Mucosa of descending colon (tissue), 3 donors: ENCODE measurements at regions not wholly inside any gene's neighbourhood (a gene's known extent, or its start where the extent isn't known, plus 50 kb on each side); places are given as distances from the start of the nearest gene placed in this dataset.

Experiments
- ATAC-seq: fragments of 200-7000 bp; cut with Tn5 transposase; one replicate; pipeline ENCODE4 v1.9.1; 2020; ENCODE audit warnings: mild to moderate bottlenecking, moderate library complexity
- DNase-seq, 3 donors: peaks; one replicate each; pipeline ENCODE4 v3.0.0-alpha.2; 2020
- H3K36me3 ChIP-seq: fragments of 200-600 bp; one replicate; pipeline ENCODE4 v1.8.0; 2021; ENCODE audit warnings: low read depth, mild to moderate bottlenecking
- H3K4me1 ChIP-seq: fragments of 200-600 bp; one replicate; pipeline ENCODE4 v1.8.0; 2021; ENCODE audit warnings: low read depth, mild to moderate bottlenecking
- H3K4me3 ChIP-seq: fragments of 200-600 bp; one replicate; pipeline ENCODE4 v1.8.0; 2021; ENCODE audit warnings: mild to moderate bottlenecking
- H3K9me3 ChIP-seq: fragments of 200-600 bp; one replicate; pipeline ENCODE4 v1.8.0; 2021; ENCODE audit warnings: mild to moderate bottlenecking
- intact Hi-C, 2 donors: fragments of 100-400 bp; cut with DNase I in 1 of 2; cut with micrococcal nuclease in 1 of 2; formaldehyde crosslinking; loops; one replicate each; pipeline versions ENCODE4 v1.11.0 to v1.11.1; 2022; cut with DNase I, micrococcal nuclease
- TF ChIP-seq, protein P1 (sequence below): fragments of 200-600 bp; IDR thresholded peaks from one replicate; pipeline ENCODE4 v1.8.0; 2022; ENCODE audit warnings: antibody characterized with exemption, mild to moderate bottlenecking
- donor health status: DM: no; HTN: no; CAD: no; lungs with moderate emphysema.
- donor health status: DM: no; HTN: no; CAD: no.
- donor health status: DM: no; HTN: yes; CAD: no.

GRCh38 chr2:37795938-37796337, 124.5 kb upstream of the CDC42EP3 start:
- Histone ChIP-seq H3K9me3 (no peaks in the 10 kb centered on the region), H3K4me1 (no peaks in the 10 kb centered on the region), H3K36me3 (no peaks in the 10 kb centered on the region), H3K4me3 (no peak overlapping the region)
- no peak for DNase-seq
- TF ChIP-seq, protein P1, sequence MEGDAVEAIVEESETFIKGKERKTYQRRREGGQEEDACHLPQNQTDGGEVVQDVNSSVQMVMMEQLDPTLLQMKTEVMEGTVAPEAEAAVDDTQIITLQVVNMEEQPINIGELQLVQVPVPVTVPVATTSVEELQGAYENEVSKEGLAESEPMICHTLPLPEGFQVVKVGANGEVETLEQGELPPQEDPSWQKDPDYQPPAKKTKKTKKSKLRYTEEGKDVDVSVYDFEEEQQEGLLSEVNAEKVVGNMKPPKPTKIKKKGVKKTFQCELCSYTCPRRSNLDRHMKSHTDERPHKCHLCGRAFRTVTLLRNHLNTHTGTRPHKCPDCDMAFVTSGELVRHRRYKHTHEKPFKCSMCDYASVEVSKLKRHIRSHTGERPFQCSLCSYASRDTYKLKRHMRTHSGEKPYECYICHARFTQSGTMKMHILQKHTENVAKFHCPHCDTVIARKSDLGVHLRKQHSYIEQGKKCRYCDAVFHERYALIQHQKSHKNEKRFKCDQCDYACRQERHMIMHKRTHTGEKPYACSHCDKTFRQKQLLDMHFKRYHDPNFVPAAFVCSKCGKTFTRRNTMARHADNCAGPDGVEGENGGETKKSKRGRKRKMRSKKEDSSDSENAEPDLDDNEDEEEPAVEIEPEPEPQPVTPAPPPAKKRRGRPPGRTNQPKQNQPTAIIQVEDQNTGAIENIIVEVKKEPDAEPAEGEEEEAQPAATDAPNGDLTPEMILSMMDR = no peak
- ATAC-seq = peak; percentile 47
- intact Hi-C loops = no loop called here

DNA sequence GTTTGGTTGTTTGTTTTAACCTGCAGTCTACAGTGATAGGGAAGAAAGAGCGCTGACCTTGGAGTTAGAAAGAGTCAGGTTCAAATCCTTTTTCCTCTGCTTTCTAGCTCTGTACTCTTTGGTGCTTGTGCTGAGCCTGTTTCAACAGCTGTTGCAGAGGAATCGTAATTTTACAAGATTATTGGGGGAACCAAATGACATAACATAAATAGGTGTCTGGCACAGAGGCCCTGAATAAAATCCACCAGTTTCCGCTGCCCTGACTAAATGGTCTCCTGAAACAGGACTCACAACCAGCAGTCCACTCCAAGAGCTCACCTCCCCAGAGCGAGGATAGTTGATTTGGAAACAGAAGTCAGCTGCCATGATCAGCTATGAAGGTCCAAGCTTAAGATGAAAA, 125.0 kb upstream of the CDC42EP3 start:
- intact Hi-C loops = no loop called here
- no peaks in the 10 kb centered on the region for H3K4me1 ChIP-seq
- no peaks in the 10 kb centered on the region for H3K36me3 ChIP-seq
- H3K9me3 ChIP-seq = no peaks in the 10 kb centered on the region
- TF ChIP-seq, protein P1 = no peak
- H3K4me3 ChIP-seq = no peak overlapping the region
- ATAC-seq (no peak), DNase-seq (no peak)

DNA sequence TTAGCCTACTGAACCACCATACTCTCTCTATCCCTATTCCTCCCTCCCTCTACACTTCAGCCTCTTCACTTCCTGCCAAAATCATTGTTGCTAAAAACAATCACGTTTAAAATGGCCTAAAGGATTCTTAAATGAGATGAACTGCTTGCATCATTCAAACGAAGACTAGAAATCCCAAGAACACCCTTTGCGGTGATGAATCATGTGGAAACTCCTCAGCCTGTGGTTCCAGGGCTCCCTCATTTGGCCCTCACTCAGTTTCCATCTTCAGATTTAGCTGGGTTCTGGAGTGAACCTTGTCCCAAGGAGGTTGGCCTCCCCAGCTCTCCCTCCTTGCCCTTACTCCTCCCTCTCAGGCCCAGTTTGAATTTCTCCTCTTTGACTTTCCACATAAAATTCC, 125.6 kb upstream of the CDC42EP3 start:
- H3K4me1 ChIP-seq = no peaks in the 10 kb centered on the region
- peak; percentile 26 for ATAC-seq

DNA sequence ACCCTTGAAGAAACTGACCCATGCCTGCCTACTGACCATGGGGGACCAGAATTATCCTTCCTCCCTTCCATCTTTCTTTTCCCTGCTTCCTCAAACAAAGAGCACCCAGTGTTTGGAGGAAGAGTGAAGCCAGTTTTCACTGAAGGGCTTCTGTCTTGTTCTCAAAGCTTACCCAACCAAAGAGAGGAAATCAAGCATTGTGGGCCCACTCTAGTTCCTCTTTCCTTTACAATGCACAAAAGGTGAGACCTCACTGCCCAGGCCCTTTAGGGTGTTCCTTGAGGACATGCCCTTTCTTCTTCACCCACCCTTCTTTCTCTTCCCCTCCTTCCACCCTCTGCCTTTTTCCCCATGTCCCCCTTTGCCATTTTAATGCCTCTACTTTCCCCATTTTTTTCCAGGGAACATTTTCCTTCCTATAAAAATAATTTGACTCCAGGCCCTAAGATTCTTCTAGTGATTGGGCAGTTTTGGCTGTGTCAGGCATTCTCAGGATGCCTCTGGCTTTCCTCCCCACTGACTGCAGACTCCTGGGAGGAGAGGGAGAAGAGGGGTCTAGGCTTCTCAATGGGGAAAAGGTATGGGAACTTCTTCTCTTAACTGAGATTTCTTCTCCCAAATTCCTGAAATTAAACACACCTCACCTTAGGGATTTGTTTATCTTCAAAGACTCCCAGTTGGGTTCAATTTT, 126.6 kb upstream of the RMDN2 start:
- H3K4me3 ChIP-seq = no peak overlapping the region
- intact Hi-C loops = no loop called here
- ATAC-seq (no peak), DNase-seq (no peak)
- H3K36me3 ChIP-seq = no peaks in the 10 kb centered on the region
- TF ChIP-seq, protein P1 = no peak
- peaks cover 2% of the 10 kb centered on the region for H3K4me1 ChIP-seq
- no peaks in the 10 kb centered on the region for H3K9me3 ChIP-seq

More for the DNA sequence above, 125.6 kb upstream of the CDC42EP3 start:
- intact Hi-C loops = no loop called here
- Histone ChIP-seq H3K4me3 (no peak overlapping the region), H3K36me3 (no peaks in the 10 kb centered on the region), H3K9me3 (no peaks in the 10 kb centered on the region)
- TF ChIP-seq, protein P1 = no peak
- no peak for DNase-seq

DNA sequence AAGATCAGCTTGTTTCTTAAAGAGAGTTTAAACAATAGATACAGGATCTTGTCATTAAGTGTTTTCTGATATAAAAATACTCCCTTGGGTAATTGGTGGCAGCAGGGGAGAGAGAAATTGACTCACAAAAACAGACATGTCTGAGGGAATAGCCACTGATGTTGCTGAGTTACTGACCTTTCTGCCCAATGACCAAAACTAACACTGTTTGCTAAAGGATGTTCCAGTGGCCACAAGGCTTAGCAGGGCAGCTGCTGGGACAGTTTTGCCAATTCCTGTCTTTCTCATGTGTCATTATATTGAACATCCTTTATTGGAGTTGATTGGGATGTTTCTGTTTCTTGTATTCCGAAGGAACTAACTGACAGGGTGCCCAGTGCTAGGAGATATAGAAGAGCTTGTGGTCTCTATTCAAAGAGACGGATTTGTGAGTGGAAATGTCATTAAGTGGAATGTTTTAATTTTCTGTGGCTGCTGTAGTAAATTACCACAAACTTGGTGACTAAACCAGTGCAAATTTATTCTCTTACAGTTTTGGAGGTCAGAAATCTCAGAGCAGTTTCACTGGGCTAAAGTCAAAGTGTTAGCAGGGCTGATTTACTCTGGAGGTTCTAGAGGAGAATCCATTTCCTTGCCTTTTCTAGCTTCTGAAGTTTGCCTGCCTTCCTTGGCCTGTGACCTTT, 124.8 kb upstream of the RMDN2 start:
- DNase-seq (no peak), ATAC-seq (no peak)
- peaks cover 2% of the 10 kb centered on the region for H3K4me1 ChIP-seq
- intact Hi-C loops = no loop called here
- H3K36me3 ChIP-seq = no peaks in the 10 kb centered on the region
- H3K9me3 ChIP-seq = no peaks in the 10 kb centered on the region
- TF ChIP-seq, protein P1 = no peak
- H3K4me3 ChIP-seq = no peak overlapping the region
